HG02571 (cell line): ENCODE measurements at regions not wholly inside any gene's neighbourhood (a gene's known extent, or its start where the extent isn't known, plus 50 kb on each side); places are given as distances from the start of the nearest gene placed in this dataset.
"Not testable (repeated sequence)": the region's sequence is repeated elsewhere in the genome, so short reads cannot be mapped to it uniquely, and the experiment has no call there.

Experiments used
- ATAC-seq: cut with Tn5 transposase; IDR thresholded peaks from one replicate; pipeline ENCODE4 v1.9.1; 2021; ENCODE audit warnings: mild to moderate bottlenecking, moderate library complexity; ENCODE audit not compliant: unreplicated experiment

DNA sequence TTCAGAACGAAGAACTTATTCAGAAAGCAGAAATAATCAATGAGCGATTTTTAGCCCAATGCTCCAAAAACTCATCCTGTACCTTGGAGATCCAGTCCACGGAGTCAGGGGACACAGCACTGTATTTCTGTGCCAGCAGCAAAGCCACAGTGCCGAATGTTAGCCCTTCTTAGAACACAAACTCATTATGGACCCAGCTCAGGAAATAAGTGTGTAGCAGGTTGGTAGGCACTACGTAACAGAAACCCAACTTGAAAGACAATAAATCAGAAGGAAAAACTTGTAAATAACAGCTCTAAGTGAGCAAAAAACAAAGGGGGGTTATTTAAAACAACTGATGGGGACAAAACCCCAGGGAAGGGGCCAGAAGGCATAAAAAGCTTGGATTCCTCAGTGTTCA, 112.0 kb upstream of the PRSS1 start:
- ATAC-seq: no peak

DNA sequence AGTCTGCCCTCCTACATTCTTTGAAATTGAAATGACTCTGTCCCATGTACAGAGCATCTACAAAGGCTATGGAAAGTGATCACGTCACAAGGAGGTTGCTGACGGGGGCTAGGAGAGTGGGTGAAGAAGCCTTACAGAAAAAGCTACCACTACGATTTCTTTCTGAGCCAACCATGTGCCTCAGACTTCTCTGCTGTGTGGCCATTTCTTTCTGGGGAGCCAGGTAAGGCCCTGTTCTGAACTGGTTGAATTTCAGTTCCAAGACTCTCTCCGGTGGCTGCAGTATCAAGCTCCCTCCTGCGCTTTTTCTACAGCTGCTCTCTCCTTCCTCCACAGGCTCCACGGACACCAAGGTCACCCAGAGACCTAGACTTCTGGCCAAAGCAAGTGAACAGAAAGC, 112.5 kb upstream of the PRSS1 start:
- ATAC-seq: no peak

DNA sequence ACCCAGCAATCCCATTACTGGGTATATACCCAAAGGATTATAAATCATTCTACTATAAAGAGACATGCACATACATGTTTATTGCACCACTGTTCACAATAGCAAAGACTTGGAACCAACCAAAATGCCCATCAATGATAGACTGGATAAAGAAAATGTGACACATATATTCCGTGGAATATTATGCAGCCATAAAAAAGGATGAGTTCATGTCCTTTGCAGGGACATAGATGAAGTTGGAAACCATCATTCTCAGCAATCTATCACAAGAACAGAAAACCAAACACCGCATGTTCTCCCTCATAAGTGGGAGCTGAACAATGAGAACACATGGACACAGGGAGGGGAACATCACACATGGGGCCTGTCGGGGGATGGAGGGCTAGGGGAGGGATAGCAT, 113.2 kb upstream of the PRSS1 start:
- ATAC-seq: not testable (repeated sequence)

DNA sequence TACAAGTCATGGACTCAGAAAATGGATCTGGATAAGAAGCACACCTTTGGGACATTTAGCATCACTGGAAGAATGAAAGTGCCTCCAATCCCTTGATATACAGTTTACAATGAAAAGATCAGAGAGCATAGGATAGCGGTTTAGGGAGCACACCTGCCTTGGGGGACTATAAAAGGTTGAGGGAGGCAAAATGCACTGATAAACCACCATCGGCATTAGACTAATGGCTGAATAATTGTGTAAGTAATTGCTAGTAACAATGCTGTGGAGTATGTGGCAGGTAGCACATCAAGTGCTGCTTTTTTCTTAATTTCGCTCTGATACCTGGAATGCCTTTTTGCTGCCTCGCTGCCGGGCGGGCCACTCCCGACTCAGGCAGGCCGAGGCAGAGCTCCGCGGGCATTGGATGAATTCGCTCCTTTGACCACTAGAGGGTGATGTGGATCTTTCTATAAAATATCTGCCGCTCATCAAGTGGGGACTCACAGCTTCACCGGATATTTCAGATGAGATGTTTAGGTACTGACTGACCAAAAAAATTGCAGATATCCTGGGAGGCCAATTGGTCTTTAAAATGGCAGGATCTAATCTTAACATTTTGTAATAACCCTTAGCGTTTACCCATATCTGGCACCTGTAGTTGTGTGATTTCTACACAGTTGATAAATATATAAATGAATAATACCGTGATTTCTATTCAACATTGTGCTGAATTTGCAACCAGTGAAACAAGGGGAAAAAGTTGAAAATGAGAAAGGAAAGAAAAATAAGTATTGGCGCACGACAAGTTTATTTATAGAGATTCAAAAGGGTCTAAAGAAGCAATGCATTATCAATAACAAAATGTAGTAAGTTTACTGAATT, 116.8 kb upstream of the PRSS1 start:
- ATAC-seq: peak; percentile 97

DNA sequence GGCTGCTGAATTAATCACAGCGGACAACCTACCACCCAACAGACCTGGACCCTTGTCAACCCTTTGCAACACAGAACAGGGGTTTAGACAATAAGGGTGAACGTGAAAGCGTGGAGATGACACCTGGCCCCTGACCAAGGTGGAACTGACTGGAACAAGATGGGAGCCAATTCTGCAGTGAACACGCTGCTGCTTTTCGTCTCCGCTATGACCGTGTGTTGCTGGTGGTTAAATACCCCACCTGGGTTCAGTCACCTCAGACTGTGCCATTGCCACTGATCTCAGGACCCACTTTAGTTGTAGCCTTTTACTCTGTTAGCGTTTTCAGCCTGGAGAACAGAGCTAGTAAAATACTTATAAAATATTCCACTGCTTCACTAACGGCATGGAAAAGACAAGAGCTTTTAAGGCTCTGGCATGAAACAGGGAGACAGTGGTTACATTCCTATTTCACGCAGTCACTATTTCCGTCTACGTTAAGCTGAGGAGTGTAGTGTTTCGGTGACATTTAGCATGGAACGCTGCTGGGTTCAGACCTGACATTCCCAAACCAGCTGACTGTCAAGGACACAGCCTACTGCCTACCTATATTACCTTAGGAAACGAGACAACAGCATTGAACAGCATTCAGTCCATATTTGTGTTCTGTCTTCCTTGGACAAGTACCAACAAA, 119.5 kb upstream of the PRSS1 start:
- ATAC-seq: no peak

DNA sequence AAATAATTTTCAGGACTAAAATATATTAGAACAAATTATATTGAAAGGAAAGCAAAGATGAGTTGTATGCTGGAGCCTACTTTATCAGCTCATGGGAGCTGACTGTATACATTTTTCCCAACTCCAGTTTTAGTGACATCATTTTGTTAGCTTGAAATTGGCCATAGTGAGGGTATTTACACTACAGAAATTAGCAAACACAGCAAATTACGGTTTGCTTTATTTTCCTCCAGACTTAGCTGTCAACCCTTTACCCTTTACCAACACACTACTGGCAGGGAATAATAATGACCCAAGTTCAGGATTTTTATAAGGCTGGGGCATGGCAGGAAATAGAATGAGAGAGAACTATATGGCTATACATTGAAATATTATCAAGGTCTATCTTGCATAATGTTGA, 120.3 kb upstream of the PRSS1 start:
- ATAC-seq: no peak

DNA sequence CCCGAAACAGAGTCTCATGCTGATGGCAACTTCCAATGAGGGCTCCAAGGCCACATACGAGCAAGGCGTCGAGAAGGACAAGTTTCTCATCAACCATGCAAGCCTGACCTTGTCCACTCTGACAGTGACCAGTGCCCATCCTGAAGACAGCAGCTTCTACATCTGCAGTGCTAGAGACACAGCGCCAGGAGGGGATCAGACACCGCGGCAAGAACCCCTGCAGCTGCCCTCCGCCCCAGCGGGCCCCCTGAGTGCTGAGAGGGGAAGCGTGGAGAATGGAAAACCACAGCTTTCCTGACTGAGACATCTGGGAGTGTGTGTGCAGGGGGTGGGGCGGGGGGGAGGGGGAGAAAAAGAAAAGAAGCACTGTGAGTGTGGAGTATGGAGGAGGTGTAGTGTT, 122.0 kb upstream of the PRSS1 start:
- not testable (repeated sequence) for ATAC-seq

DNA sequence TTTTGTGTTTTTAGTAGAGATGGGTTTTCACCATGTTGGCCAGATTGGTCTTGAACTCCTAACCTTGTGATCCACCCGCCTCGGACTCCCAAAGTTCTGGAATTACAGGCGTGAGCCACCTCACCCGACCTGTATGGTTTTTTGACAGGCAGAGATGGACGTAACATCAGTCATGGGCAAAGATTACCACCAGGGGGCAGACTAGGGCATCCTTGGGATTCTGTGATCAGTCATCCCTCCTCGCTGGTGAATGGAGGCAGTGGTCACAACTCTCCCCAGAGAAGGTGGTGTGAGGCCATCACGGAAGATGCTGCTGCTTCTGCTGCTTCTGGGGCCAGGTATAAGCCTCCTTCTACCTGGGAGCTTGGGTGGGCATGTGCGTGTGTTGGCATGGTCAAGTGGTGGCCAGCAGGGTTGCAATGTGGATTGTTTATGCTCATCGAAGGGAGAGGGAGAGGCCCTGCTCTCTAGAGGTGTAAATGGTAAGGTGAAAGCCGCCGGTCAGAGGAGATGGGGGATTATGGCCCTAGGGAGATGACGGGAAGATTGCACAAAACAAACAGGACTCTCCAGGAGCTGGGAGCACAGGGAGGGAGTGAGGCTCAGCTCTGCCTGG, 122.7 kb upstream of the PRSS1 start:
- ATAC-seq: peak; percentile 74

DNA sequence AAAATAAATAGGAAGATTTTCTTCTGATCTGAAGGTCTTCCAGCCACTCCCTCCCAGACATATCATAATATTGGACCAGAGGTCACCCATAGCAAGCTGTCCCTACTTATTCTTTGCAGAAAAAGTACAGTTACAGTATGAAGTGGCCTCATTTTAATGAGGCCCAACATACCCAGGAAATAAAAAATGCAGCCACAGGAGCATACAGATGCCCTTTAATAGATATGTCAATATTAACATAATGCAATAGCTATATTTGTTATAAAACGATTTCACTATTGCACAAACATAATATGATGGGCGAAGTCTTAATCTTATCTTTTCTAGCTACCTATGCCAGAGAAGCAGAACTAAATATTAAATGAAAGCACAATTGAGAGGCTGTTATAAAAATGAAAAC, 124.1 kb upstream of the PRSS1 start:
- not testable (repeated sequence) for ATAC-seq

DNA sequence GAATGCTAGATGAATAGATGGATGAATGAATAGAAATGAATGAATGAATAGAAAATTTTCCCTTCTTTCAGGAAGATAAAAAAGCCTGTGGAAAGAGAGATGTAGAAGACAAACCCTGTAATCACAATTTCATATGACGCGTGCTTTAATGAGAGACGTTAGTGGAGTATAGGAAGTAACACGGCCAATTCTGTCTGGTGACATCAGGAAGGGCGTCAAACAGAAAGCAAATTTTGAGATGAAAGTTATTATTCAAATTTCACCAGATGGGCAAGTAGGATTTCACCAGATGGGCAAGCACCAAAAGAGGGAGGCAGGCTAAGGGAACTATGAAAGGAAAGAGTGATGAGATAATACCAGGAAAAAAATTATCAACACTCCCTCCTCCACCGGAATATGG, 128.9 kb upstream of the PRSS1 start:
- ATAC-seq: no peak

DNA sequence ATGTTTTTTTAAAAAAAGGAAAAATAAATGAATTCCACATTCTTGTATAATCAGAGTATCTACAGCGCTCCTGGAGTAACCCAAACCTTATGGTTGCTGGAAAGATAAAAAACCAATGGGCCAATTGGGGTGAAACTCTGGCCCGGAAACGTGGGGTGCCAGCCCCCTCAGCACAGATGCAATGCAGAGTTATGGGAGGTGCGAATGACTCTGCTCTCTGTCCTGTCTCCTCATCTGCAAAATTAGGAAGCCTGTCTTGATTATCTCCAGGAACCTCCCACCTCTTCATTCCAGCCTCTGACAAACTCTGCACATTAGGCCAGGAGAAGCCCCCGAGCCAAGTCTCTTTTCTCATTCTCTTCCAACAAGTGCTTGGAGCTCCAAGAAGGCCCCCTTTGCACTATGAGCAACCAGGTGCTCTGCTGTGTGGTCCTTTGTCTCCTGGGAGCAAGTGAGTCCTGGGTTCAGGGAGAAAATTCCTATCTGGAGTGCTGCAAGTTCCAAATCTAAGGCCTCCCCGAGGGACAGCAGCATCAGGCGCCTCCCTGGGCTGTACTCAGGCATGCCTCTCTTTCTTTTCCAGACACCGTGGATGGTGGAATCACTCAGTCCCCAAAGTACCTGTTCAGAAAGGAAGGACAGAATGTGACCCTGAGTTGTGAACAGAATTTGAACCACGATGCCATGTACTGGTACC, 130.5 kb upstream of the PRSS1 start:
- no peak for ATAC-seq

DNA sequence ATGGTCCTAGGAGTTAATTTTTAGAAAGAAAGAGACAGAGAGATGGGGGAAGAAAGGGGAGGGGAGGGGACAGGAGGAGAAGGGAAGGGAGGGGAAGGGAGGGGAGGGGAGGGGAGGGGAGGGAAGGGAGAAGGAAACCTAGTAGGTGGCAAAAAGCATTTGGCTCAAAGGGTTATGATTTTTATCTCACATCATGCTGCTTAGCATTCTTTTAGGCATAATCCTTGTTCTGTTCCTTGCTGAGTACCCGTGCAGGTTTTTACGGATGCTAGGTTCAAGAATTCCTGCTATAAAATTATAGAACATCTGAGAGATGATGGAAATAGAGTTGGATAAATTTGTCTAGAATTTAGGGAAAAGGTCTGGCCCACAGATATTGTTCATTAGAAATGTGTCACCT, 132.4 kb upstream of the PRSS1 start:
- no peak for ATAC-seq

DNA sequence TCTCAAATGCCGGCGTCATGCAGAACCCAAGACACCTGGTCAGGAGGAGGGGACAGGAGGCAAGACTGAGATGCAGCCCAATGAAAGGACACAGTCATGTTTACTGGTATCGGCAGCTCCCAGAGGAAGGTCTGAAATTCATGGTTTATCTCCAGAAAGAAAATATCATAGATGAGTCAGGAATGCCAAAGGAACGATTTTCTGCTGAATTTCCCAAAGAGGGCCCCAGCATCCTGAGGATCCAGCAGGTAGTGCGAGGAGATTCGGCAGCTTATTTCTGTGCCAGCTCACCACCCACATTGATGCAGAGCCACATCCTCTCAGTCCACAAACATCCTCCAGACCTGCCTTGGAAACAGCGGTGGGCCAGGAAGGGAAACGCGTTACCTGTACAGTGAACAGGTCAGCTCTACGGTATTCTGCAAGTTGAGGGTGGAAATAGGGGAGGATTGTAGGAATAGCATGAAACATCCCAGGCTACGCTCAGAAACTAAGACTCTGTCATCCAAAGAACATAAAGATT, 133.1 kb upstream of the PRSS1 start:
- no peak for ATAC-seq

DNA sequence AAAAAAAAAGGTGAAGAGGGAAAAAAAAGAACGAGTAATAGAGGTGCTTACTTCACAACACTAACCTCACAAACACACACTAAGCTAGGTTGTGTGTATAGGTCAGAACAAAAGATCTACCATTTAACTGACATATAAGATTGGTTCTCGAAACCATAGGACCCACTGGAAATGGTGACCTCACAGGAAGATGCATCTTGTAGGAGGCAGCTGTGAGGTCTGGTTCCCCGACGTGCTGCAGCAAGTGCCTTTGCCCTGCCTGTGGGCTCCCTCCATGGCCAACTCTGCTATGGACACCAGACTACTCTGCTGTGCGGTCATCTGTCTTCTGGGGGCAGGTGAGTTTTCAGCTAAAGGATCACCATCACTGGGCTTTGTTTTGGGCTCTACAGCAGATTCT, 133.8 kb upstream of the PRSS1 start:
- ATAC-seq: no peak

DNA sequence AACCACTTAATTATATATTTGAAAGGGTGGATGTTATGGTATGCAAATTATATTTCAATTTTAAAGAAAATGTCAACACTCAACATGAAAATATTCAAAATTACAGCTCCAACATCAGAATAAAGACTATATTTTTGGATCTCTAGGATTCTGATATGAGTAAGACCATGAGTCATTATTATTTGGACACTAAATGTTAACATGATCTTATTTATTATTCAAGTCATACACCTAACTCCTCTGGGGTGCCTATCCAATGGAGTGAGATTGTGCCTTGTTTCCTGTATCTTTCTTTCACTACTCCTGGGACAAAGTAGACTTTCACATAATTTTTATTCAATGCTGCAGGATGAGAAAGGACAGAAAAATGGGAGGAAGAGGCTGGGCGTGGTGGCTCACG, 135.2 kb upstream of the PRSS1 start:
- no peak for ATAC-seq

DNA sequence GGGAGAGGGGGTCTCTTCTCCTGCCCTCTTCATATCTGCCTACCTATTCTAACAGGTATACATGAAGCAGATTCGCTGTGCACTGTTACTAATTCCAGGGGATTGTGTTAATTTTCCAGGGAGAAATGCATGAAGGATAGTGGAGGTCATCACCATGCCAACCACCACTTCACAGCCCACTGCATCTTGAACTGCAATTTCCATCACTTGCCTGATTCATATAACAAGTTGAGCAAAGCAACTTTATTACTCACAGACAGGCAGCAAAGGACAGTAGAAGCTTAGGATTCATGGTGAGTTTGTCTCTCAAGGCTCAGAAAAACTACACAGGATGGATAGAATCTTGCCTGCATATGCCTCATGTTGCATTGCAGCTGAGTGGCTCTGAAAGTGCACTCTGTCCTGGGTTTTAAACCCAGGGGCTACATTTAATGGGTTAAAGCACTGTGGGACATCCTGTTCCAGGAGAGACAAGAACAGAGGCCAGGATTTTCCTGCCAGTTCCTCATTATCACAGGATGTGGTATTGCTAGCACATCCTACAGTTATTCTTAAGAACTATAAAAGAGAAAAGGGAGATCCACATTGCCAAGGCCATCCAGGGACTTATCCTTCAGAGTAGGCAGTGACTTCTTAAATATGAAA, 136.9 kb upstream of the PRSS1 start:
- ATAC-seq: no peak

DNA sequence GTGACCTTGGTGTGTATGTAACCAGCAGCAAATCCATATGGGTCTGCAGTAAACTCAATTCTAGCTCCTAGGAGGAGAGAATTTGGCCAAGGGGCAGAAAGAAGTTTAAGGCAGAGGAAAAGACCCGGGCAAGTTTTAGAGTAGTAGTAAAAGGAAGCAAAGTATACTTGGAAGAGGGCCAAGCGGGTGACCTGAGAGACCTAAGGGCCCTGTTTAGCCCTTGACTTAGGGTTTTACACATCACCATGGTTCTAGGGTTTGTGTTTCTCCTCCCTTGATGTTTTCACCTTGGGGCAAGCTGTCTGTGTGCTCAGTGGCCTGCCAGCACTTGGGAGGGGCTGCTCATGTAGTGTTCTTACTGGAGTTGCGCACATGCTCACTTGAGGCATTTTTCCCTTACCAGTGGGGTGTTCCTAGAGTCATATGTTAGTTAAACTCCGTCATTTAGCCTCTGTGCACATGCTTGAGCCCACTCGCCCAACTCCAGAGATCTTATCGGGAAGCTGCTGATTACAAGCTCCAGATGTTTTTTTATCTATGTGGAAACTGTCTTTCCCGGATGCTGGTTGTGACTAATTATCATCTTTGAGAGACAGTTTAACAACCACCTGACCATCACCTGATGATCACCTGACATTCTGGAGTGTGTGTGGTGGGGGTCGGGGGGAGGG, 137.6 kb upstream of the PRSS1 start:
- ATAC-seq: no peak

DNA sequence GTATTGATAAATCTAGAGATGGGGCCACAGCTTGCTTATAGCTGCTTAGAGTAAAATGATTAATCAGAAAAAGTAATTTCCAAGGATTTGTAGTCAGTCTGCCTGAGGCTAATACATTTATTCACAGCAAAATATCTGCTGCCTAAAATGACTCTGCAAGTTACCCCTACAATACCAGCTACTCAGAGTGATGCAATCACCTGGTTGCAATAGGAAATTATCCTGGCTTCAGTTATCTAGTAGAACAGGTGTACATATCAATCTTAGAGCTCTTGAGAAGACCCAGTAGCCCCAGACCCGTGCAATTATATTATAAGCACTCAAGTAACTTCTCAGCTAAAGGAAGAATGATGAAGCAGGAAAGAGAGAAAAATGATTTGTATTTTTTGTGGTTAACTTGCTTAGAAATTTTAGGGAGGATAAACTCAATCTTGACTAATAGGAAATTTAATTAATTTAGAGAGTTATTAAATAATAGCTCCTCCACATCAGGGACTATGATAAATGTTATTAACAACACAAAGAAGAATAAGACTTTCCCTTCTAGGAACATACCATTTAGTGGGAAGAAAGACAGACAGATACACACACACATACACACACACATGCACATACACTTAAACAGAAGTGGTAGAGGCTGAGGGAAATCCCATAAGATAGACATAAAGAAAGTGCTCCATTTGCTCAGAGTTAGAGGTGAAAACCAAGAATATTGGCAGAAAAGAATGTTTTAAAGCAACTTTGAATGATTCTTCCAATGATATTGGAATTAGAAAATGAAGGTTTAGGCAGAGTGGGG, 140.4 kb upstream of the PRSS1 start:
- ATAC-seq: no peak

DNA sequence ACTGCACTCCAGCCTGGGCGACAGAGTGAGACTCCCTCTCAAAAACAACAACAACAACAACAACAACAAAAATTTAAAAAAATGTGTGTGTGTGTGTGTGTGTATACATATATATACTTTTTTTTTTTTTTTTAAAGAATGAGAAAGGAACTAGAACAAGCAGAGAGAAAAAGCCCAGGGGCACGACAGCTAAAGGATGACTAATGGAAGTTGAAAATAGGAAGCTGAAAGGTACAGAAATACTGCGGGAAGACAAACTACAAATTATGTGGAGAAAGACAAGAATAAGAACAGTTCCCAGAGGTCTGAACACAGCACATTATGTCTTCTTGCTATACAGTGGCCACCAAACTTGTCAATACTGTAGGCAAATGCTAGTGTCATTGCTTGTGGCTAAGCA, 141.9 kb upstream of the PRSS1 start:
- no peak for ATAC-seq
